ENCODE measurements at regions not wholly inside any gene's neighbourhood (a gene's known extent, or its start where the extent isn't known, plus 50 kb on each side); places are given as distances from the start of the nearest gene placed in this dataset.
"Not testable (repeated sequence)": the region's sequence is repeated elsewhere in the genome, so short reads cannot be mapped to it uniquely, and the experiment has no call there.

- DNase-seq (ENCODE audit: low spot score), result no peak
Measured at GRCh38 chr2:188645986-188646385, 328.2 kb upstream of the COL3A1 start.

DNA sequence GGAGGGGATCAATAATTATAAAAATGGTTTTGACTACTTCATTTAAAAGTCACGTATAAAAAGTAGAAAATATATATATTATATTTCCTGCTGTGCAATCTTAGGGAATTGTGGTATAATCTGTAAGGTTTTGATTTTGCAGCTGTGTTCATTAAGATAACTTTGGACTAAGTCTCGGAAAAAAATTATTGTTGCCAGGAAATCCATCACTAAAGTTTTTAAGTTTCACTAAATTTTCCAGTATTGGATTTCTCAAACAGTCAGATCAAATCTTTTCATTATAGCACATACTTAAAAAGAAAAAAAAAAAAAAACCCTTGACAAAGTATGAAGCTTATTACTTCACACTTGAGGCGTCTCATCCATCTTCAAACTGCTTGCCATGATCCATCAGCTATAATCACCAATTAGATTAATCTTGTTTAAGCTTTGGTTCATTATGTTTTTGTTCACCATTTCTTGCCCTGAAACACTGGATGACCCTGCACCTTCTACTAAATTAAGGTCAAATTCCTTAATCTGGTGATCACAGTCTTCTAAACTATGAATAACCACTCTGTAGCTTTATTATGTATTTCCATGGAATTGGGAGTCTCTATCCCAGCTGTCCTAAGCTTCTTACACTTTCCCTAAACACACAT lies 326.6 kb upstream of the COL3A1 start:
- no peak for DNase-seq (ENCODE audit: low spot score)

DNA sequence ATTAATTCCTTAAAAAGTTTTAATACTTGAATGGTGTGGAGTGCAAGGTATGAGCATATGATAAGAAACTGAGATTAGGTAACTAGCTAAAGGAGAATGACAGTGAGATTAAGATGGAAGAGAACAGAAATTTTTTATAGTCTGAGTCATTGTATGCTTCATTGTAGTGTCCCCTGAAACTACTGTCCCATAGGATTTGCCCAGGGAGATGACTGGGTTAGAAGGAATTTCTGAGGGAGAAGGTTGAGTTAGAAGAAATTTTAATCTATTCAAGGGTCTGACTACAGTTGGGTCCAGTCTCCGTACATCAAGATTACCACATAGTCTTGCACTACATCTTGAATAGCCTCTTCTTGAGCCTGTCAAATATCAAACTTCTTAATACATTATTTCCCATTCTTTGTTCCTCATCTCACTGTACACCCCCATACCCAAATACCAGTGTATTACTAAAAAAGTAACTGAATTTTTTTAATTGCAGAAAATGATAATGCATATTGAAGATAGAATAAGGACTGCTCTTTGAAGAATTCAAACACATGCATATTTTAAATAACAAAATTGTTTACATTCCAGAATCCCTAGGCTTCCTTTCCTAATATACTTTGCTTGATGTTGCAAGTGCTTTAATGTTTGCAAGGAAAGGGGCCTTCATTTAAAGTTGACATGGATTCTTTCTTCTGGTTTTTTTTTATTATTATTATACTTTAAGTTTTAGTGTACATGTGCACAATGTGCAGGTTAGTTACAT lies 314.3 kb upstream of the COL3A1 start:
- no peak for DNase-seq (ENCODE audit: low spot score)

- DNase-seq (ENCODE audit: low spot score), result no peak
Measured at GRCh38 chr2:188663301-188663700, 310.9 kb upstream of the COL3A1 start.

GRCh38 chr2:188664416-188664815 lies 309.8 kb upstream of the COL3A1 start:
- DNase-seq (ENCODE audit: low spot score), result no peak

DNA sequence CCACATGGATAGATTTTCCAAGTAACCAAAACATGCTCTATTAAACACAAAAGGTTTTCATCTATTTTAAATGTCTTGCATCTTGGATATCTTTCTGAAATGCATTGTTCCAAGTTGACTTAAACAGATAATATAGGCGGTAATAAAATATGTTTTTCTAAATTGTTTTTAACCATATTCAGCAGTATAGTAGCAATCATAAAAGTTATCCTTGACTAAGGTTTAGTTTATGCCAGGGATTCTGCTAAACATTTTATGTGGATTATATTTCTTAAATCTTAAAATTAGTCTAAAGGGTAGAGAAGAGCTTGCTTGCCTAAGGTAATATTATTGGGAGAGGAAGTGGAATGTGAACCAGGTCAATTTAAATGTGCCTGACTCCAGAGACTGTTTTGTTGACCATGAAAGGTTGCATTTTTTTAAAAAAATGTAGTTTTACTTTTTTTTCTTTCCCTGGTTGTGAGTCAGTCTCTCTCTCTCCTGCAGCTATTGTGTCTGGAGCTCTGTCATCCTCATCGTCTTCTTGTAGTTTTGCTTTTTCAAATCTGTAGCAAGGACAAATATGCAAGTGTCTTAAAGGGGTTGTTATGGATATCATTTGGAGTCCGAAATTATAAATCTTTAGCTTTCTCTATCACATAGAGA lies 309.1 kb upstream of the COL3A1 start:
- no peak for DNase-seq (ENCODE audit: low spot score)

DNA sequence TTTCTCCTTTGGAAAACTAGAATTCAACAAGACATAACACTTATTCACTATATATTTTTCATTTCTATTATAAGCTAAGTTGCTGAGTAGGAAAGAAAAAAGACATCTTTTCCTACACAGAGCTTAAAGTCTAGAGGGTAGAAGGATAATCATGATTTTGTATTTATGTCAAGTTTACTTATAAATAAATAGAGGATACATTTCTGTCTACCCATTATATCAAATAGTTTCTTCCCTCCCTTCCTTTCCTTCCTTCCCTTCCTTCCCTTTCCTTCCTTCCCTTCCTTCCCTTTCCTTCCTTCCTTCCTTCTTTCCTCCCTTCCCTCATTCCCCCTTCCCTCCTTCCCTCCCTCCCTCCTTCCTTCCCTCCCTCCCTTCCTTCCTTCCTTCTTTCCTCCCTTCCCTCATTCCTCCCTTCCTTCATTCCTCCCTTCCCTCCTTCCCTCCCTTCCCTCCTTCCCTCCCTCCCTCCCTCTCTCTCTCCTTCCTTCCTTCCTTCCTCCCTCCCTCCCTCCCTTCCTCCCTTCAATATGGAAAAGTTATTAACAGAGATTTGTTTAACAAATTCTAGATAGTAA lies 308.4 kb upstream of the COL3A1 start:
- no peak for DNase-seq (ENCODE audit: low spot score)

DNA sequence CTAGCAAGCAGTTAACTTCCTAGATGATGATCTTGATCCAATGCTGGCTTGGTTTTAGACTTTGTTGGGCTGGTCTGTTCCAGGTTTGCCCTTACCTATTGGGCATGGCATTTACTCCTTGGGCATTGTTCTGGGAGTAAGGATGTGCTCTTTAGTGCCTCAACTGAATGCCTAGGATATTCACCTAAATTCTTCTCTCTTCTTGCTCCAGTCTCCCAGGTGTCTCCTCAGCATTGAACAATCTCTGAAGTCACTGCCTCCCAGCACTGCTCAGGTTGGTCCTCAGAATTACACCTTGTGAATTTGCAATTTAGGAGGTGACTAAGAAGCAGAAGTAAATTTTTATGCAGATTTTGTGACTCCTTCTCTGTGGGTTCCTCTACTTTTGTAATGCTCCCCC lies 307.7 kb upstream of the COL3A1 start:
- DNase-seq (ENCODE audit: low spot score), result no peak

DNA sequence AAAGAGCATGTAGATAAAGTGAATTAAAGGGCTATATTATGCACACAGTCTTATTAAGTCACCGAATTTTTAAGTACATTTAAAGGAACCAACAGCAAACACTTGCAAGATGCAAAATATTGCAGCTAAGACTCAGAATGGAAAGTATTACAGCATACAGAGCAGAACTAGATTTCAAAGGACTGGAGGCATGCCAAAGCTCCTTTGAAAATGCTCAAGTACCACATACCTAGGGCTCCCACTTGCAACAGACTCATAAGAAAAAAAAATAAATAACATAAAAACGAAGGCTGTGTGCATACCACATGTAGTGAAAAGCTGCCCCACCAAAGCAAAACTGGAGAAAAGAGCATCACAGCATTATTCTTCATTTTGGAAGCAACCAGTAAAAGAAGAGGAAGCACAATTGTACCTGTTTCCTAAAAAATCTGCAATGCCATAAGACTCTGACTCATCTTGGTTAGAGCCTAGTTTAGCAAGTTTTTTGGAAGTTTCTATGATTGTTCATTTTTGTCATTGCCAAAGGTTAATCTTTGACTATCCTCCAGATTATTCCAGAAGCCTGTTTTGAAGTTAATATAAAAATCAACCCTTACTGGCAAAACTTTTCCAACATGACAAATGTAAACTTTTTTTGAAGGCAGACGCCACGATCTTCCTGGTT lies 306.0 kb upstream of the COL3A1 start:
- DNase-seq (ENCODE audit: low spot score), result no peak

DNA sequence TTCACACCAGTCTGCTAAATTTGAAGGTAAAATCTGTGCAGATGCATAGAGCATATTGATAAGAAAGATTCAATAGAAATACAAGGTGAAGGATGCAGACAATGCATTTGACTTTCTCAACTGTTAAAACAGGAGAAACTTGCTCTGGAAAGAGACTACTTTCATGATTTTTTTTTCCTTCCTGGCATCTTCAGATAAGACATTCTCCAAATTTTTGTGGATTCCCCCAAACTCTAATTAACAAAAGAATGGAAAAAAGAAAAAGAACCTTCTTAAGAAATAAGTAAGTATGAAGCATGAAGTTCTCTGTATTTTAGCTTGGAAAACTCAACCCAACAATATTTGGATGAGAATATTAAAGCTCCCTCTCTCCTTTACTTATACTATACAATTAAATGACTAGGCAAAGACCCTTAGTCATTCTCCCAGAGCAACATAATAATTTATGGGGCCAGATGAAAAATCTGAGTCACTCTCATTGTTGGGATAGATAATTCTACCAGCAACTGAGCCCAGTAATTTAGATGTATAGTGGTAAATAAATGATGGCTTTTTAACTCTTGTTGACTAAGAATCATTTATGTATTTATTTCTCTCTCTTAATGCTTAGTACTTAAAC lies 298.7 kb upstream of the COL3A1 start:
- no peak for DNase-seq (ENCODE audit: low spot score)

GRCh38 chr2:188676010-188676400 lies 298.2 kb upstream of the COL3A1 start:
- no peak for DNase-seq (ENCODE audit: low spot score)

DNA sequence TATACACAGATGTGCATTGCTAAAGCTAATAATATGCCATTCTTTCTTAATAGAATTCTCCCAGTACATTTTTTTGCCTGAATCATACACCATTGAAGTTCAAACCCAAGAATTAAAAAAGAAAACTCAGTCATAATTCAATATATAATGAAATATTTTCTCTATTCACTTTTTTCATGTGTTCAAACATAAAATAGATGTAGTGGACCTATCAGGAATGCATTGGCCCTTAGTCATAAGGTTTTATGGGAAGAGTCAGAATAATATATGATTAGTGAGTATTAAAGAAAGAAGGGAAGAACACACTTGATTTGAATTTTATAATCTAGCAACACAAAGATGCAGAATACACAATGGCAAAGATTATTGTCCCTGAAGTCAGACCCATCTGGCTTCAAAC lies 297.0 kb upstream of the COL3A1 start:
- DNase-seq (ENCODE audit: low spot score), result no peak

DNA sequence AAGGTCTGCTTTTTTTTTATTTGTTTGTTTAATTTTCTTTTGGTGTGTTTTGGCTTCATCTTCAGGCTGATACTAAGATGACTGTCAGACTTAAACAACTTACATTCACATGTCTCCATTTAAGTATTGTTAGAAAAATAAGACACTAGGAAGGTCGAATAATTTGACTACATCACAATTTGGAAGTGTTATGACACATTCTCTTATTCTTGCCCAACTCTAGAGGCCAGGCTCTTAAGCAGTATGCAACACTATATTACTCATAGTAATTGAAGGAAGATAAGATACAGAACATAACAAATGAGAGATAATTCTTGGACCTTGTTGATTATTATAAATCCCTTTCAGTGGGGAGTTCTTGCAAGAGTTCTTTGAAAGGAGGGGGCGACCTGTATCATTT lies 295.3 kb upstream of the COL3A1 start:
- no peak for DNase-seq (ENCODE audit: low spot score)

- no peak for DNase-seq (ENCODE audit: low spot score)
Measured at GRCh38 chr2:188682838-188683237, 291.3 kb upstream of the COL3A1 start.

GRCh38 chr2:188684795-188685194 lies 289.4 kb upstream of the COL3A1 start:
- DNase-seq (ENCODE audit: low spot score), result no peak

DNA sequence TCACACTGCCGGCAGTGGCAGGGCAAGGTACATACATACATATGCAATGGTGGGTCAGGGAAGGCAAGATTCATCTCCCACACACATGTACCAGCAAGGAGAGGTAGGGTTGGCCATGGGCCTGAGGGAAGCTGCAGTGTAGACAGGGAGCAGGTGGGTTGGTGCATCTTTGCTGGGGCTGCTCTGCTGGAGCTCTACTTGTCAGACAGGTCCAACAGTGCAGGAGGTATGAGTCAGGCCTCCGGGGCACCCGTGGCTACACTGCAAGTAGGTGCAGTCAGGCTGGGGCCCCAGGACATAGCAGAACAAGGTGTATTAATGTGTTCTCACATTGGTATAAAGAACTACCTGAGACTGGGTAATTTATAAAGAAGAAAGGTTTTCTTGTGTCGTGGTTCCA lies 281.1 kb upstream of the COL3A1 start:
- no peak for DNase-seq (ENCODE audit: low spot score)

DNA sequence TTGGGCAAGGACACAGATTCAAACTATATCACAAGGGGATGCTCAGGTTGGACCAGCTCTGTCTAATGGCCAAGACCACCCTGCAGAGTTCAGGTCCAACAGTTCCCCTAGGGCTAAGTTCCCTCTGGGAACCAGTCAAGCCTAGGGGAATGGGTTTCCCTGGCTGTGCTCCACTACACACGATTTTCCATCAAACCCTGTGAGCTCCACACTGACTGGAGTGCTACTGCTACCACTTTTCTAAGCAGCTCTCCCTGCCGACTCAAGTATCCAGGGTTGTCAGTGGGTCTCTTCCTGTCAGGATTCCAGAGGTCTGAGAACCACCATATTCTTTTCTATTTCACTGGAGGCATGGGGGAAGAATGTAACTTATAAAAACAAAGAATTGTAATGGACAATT lies 280.4 kb upstream of the COL3A1 start:
- no peak for DNase-seq (ENCODE audit: low spot score)

- no peak for DNase-seq (ENCODE audit: low spot score)
Measured at GRCh38 chr2:188695953-188696352, 278.2 kb upstream of the COL3A1 start.

- DNase-seq (ENCODE audit: low spot score), result not testable (repeated sequence)
Measured at GRCh38 chr2:188698151-188698550, 276.0 kb upstream of the COL3A1 start.

- no peak for DNase-seq (ENCODE audit: low spot score)
Measured at GRCh38 chr2:188701836-188702235, 272.3 kb upstream of the COL3A1 start.

DNA sequence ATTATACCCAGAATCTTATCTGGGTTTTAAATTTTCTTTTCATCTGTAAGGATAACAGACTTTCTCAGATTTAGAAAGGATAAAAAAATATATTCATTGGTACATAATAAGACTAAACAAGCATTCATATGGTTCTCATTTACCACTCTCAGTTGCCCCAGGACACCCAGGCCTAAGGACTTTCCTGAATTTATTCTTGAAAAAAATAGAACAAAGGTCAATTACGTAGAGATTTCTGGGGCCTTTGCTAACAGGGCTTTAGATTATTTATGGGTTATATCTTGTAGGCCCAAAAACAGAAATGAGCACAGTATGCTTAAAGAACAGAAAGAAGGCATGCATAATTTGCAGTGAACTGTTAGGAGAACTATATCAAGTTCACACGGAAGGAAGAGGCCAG lies 269.0 kb upstream of the COL3A1 start:
- DNase-seq (ENCODE audit: low spot score), result no peak

DNA sequence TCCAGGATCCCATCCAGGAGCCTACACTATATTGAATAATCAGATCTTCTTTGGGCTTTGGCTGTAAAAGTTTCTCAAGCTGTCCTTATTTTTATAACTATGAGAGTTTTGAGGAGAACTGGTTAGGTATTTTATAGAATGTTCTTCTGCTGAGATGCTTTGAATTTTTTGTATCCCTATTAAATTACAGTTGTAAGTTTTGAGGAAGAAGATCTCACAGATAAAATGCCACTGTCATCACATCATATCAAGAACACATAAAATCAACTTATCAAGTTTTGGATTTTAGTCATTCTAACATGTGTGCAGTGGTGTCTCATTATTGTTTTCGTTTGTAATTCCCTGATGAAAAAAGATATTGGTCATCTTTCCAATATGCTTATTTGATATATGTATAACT lies 260.2 kb upstream of the COL3A1 start:
- no peak for DNase-seq (ENCODE audit: low spot score)

Measured in activated CD4-positive, alpha-beta T cell treated with anti-CD3 and anti-CD28 coated beads, Interleukin-2, Interleukin-4, amounts not matched to agents 100 ng/mL and 50 ng/mL, durations not matched to agents 16 hours and 8 hours (primary cell).